ENCODE measurements at regions not wholly inside any gene's neighbourhood (a gene's known extent, or its start where the extent isn't known, plus 50 kb on each side); places are given as distances from the start of the nearest gene placed in this dataset.

DNA sequence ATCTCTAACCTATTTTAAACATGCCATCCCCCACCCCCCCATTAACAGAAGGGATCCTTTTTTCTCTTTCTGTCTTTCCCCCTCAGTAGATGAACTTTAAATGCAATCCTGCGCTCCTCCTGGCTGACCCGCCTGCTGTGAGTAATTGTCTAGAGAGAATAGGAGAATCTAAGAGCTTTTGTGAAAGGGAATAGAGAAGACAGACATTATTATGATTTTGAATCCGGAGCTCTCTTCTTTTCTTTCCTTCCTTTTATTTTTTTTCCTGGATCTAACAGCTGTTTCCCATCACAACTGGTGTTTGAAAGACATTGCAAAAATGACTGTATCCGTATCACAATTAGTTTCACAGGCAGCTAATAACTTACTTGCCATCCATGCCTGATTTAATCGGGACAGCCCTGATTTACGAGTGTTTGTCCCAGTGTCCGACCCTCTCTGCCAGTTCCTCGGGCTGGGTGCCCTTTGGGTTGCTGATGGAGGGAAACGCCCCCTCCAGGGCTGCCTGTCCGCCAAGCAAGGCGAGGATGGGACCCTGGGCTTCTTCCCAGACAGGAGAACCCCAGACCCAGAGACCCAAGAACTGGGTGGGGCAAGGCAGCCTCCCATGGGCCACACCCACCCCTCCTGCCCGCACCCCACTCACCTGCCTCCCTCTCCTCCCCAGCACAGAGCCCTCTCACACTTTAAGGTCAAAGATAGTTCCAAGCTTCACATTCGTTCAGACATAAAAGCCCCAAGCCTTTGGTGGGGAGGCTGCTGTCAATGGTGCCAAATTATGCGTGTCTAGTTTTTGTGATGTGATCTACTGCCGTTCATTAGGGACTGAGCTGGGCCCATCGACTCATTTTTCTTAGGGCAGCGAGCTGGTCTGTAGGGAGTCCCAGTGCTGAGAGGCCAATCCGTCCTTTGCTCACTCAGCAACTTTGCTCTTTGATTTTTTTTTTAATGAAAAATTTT is 231.7 kb downstream of the ZNF516 start:
- Mint-ChIP-seq H3K4me1 (no peaks in the 10 kb centered on the region), H3K27me3 (peaks cover 8% of the 10 kb centered on the region), H3K27ac (no peak overlapping the region), H3K9me3 (no peaks in the 10 kb centered on the region), H3K4me3 (no peak overlapping the region), H3K36me3 (no peaks in the 10 kb centered on the region)

DNA sequence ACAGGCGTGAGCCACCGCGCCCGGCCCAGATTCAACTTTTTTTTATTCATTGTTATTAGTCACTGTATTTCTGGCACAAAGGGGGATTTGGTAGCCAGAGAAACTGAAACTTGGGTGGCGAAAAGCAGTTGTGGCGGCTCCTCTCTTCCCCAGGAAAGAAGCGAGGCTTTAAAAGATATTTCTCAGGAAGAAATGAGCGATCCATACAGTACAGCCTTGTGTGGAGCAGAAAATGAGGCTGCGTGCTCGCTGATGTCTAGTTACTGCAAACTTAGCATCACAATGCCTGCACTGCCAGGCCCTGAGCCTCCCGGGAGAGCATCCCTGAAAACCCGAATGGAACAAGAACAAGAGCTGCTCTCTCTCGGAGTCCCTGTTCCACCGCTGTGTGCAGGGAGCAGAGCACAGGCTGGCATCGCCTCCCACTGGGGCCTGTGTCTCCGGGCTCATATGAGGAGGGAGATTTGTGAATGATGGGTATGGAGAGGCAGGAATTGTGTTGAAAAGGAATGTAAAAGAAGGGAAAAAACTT is 234.0 kb downstream of the ZNF516 start:
- Mint-ChIP-seq H3K4me1 (no peaks in the 10 kb centered on the region), H3K9me3 (no peaks in the 10 kb centered on the region), H3K27ac (no peak overlapping the region), H3K27me3 (peaks cover 5% of the 10 kb centered on the region), H3K4me3 (no peak overlapping the region), H3K36me3 (no peaks in the 10 kb centered on the region)

DNA sequence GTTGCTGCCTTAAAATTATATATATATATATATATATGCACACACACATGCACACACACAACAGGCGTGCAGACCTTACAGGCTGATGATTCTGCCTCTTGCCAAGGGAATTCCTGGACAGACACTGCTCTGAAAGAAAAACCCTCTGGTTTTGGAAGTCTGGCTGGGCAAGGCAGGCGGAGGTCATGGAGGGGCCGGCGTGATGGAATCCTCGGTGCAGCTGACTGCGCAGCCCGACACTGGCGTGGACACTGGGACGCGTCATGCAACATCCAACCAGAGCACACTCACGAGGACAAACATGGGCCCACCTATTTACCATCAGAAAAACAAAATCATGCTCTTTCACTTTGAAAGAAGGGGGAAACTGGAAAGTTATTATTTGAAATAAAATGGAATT is 235.3 kb downstream of the ZNF516 start:
- peaks cover 4% of the 10 kb centered on the region for H3K27me3 Mint-ChIP-seq
- no peaks in the 10 kb centered on the region for H3K4me1 Mint-ChIP-seq
- no peaks in the 10 kb centered on the region for H3K36me3 Mint-ChIP-seq
- no peaks in the 10 kb centered on the region for H3K9me3 Mint-ChIP-seq
- no peak overlapping the region for H3K4me3 Mint-ChIP-seq
- H3K27ac Mint-ChIP-seq: no peak overlapping the region

DNA sequence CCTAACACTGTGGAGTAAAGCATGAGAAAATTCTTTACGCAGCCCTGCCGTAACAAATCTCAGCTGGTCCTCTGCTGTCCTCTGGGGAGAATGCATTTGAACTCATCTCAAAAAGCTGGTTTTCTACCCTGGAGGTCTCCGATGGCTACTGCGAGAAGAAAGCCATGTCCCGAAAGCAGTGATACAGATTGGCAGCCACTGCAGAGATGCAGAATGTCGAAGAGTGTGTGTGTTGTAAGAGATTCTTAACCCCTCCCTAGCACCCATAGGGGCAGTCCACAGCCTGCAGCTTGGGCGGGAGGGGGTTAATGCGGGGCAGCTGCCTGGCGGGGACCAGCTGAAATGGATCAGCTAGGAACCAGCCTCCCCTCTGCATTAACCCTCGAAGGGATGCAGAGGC is 235.9 kb downstream of the ZNF516 start:
- H3K27me3 Mint-ChIP-seq: peaks cover 8% of the 10 kb centered on the region
- H3K36me3 Mint-ChIP-seq: no peaks in the 10 kb centered on the region
- H3K27ac Mint-ChIP-seq: no peak overlapping the region
- no peaks in the 10 kb centered on the region for H3K9me3 Mint-ChIP-seq
- H3K4me1 Mint-ChIP-seq: no peaks in the 10 kb centered on the region
- no peak overlapping the region for H3K4me3 Mint-ChIP-seq

DNA sequence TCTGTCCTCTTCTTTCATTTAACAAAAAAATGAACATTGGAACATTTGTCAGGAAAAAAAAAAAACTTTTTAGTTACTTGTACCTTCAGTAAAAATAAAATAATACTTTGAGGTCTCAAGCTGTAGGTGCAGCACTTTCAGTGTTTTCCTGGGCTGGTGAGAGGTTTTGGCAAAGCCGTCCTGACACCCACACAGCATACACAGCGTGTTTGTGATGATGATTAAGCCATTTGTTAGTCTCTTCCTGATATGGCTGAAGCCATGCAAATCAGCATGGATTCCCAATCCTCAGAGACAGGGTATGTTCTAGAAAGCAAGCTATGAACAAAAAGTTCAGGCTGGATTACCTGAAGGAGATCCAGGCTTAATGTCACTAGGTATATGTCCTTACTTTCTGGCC is 236.8 kb downstream of the ZNF516 start:
- Mint-ChIP-seq H3K27me3 (peaks cover 8% of the 10 kb centered on the region), H3K4me3 (no peak overlapping the region), H3K27ac (no peak overlapping the region), H3K4me1 (no peaks in the 10 kb centered on the region), H3K36me3 (no peaks in the 10 kb centered on the region), H3K9me3 (no peaks in the 10 kb centered on the region)

DNA sequence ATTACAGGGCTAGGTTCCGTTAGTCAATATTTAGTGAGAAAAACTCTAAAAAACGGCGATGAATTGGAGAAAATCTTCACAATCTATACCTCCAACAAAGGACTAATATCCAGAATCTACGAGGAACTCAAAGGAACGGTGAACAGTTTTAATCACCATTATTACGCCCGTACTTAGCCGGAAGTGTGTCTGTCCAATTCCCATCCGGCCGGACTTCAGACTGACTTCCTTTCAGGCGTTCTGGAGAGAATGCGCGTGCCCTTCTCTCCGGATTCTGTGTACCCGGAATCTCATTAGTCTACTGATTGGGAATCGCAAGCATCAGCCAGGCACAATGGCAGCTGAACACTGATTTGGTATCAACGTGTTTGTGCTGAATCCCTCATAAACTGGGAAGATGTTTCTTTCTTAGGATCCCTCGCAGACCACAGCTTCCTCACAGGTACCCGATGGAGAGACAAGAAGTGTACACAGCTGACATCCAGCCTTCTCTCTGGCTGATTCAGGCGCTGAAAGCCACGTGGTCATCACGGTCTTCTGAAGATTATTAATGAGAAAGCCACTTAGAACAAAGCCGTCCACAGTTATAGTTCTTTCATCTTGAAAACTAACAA is 239.9 kb downstream of the ZNF516 start:
- H3K9me3 Mint-ChIP-seq: no peaks in the 10 kb centered on the region
- peaks cover 5% of the 10 kb centered on the region for H3K27me3 Mint-ChIP-seq
- no peaks in the 10 kb centered on the region for H3K36me3 Mint-ChIP-seq
- no peak overlapping the region for H3K4me3 Mint-ChIP-seq
- no peaks in the 10 kb centered on the region for H3K4me1 Mint-ChIP-seq
- H3K27ac Mint-ChIP-seq: no peak overlapping the region

DNA sequence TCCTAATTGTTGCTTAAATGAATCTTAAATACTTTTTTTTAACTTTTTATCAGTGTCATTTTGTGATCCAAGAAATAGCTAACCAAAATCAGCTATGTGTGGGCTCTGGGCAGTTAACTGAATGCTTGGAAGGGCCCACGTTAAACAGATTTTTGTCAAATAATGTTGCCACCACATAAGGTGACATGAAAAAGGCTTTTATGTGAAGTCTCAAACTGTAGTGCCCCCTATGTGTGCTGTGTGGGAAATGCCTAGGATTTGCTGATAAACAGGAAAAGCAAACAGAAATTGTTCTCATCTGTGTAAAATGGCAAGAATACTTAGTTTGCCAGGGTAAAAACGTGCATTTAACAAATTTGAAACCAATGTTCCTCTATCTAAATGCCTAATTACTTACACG is 242.2 kb downstream of the ZNF516 start:
- Mint-ChIP-seq H3K36me3 (no peaks in the 10 kb centered on the region), H3K4me3 (no peak overlapping the region), H3K9me3 (no peaks in the 10 kb centered on the region), H3K27me3 (peaks cover 5% of the 10 kb centered on the region), H3K4me1 (no peaks in the 10 kb centered on the region), H3K27ac (no peak overlapping the region)

DNA sequence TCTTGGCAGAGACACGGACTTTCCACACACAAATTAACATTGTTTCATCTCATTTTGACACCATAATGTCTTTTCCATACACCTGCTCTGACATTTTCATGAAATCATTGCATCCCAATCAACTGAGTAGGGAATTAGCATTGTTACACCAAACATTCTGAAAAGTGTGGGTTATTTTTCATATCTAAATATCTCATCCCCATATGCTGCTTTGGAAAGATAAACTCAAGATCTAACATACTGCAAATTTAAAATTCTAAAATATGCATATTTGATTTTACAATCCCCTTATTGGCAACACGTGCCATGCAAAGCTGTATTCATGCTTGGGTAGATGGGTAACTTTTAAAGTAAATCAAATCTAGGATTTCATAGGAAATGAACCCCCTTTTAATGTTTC is 242.9 kb downstream of the ZNF516 start:
- Mint-ChIP-seq H3K4me3 (no peak overlapping the region), H3K9me3 (no peaks in the 10 kb centered on the region), H3K4me1 (no peaks in the 10 kb centered on the region), H3K36me3 (no peaks in the 10 kb centered on the region), H3K27ac (no peak overlapping the region), H3K27me3 (peaks cover 5% of the 10 kb centered on the region)

DNA sequence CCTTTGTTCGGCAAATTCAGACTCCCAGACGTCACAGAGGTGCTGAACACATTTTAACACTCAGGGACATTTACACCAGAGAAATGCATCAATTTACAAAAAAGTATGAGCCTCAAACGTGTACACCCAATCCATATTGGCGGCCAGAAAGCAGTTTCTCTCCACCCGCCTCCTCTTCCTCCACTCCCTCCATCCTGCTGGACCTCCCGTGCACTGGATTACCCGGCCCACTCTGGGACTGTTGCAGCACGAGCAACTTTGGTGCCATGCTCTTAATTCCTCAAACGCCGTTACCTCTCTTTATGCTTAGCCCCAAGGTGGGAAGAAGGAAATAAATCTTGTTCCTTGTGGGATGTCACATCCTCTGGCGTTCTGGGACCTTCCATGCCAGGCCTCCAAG is 243.4 kb downstream of the ZNF516 start:
- H3K27ac Mint-ChIP-seq: no peak overlapping the region
- H3K9me3 Mint-ChIP-seq: no peaks in the 10 kb centered on the region
- H3K27me3 Mint-ChIP-seq: peaks cover 5% of the 10 kb centered on the region
- H3K36me3 Mint-ChIP-seq: no peaks in the 10 kb centered on the region
- H3K4me3 Mint-ChIP-seq: no peak overlapping the region
- no peaks in the 10 kb centered on the region for H3K4me1 Mint-ChIP-seq

DNA sequence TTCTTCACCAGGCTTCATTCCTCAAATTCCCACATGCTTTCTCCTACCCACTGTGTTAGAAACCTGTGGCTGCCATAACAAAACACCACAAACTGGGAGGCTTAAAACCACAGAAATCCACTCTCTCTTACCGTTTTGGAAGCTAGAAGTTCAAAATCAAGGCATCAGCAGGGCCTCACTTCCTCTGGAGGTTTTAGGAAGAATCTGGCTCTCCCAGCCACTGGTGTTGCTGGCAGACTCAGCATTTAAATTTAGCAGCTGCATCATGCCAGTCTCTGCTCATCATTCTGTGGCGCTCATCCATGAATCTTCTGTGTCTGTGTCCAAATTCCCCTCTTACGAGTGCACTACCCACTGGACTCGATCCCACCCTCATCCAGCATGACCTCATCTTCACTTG is 248.5 kb downstream of the ZNF516 start:
- H3K27ac Mint-ChIP-seq: no peak overlapping the region
- H3K4me1 Mint-ChIP-seq: no peaks in the 10 kb centered on the region
- H3K27me3 Mint-ChIP-seq: no peaks in the 10 kb centered on the region
- no peaks in the 10 kb centered on the region for H3K9me3 Mint-ChIP-seq
- no peaks in the 10 kb centered on the region for H3K36me3 Mint-ChIP-seq
- no peak overlapping the region for H3K4me3 Mint-ChIP-seq

DNA sequence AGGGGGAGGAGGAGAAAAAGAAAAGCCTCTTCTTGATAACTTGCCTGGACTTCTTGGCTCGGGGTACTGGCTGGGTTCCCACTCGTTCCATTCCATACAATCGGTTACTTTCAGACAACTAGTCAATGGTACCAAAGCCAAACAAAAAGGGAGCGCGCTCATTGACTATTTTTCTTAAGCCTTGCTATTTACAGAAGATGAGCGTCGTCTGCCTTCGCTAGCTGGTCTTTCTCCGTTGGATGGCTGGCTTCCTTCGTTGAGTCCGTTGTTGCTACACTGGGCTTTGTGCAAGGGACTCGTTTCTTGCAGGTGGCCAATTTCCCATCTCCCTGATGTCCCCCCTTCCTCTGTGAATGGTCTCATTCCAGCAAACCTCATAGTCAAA is 260.4 kb downstream of the ZNF516 start:
- H3K27me3 Mint-ChIP-seq: peaks cover 12% of the 10 kb centered on the region
- no peaks in the 10 kb centered on the region for H3K36me3 Mint-ChIP-seq
- peaks cover 7% of the 10 kb centered on the region for H3K9me3 Mint-ChIP-seq

DNA sequence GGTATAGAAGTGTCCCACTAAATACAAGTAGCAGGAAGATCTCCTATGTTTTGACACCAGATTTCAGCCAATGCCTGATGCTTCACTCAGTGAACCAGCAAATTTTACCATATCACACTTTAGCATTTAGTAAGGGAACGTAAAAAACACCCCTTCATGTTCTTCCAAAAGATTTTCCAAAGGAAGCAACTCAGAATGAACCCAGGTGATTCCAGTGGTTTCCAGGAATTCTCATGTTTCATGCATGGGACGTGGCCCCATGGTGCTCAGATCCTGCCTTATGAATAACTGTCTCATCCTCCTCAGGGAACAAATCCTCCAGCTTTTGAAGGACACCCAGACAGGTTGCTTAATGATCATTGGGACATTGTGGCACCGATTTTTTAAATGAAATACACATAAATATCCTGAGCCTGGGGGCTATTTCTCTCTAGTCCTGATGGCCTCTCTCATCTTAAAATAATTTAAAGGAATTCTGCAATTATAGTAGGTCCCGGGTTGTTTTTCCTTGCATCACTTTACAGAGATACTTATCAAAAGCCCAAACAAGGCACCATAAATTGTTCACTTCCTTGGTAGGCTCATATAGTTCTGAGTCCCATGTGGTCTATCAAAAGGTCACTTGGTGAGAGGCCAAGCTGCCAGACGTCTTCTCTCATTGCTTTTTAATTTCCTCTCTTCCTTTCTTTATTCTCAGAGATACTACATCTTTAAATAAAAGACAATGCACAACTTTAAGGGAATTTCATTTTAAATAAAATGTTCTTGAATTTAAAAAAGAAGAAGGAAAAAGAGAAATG is 261.0 kb downstream of the ZNF516 start:
- Mint-ChIP-seq H3K4me1 (no peaks in the 10 kb centered on the region), H3K4me3 (no peak overlapping the region)

More for the DNA sequence above, 260.4 kb downstream of the ZNF516 start:
- H3K4me1 Mint-ChIP-seq: no peaks in the 10 kb centered on the region
- no peak overlapping the region for H3K4me3 Mint-ChIP-seq
- H3K27ac Mint-ChIP-seq: no peak overlapping the region

DNA sequence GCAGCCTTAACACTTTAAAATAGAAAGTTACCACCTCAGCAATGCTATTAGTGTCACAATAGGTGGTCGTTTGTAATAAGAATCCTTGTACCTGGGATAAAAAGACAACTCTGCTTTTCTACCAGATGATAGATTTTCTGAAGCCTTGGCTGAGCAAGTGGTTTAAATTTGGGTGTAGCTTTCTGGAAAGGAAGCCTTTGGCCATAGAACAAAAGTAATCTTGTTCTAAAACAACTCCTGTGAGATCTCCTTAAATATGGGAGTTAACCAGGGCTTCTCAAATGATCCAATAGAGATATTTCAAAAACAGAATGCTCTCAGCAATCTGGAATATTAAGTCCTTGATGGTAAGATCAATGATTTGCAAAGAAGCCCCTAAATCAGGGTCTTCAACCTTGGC is 261.6 kb downstream of the ZNF516 start:
- H3K9me3 Mint-ChIP-seq: peaks cover 7% of the 10 kb centered on the region
- no peak overlapping the region for H3K27ac Mint-ChIP-seq
- H3K36me3 Mint-ChIP-seq: no peaks in the 10 kb centered on the region
- H3K27me3 Mint-ChIP-seq: peaks cover 12% of the 10 kb centered on the region
- H3K4me3 Mint-ChIP-seq: no peak overlapping the region
- no peaks in the 10 kb centered on the region for H3K4me1 Mint-ChIP-seq

More for the DNA sequence above, 261.0 kb downstream of the ZNF516 start:
- no peaks in the 10 kb centered on the region for H3K36me3 Mint-ChIP-seq
- peaks cover 7% of the 10 kb centered on the region for H3K9me3 Mint-ChIP-seq
- peaks cover 12% of the 10 kb centered on the region for H3K27me3 Mint-ChIP-seq
- H3K27ac Mint-ChIP-seq: no peak overlapping the region

DNA sequence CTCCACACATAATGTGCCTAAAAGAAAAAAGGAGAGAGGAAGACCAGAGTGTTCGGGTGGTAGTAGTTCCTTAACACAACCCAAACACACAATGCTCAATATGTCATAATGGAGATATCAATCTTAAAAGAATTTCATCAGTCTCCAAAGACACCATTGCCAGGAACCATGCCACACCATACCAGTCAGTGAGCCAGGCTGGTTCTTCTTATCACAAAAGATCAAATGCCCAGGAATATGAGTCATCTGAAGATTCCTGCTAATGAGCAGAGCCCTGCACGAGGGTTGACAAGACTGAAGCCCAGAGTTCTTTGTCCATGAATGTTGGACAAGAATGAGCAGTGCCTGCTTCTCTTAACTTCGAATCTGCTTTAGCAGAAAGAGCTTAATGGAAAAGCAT is 262.3 kb downstream of the ZNF516 start:
- H3K9me3 Mint-ChIP-seq: peaks cover 2% of the 10 kb centered on the region

DNA sequence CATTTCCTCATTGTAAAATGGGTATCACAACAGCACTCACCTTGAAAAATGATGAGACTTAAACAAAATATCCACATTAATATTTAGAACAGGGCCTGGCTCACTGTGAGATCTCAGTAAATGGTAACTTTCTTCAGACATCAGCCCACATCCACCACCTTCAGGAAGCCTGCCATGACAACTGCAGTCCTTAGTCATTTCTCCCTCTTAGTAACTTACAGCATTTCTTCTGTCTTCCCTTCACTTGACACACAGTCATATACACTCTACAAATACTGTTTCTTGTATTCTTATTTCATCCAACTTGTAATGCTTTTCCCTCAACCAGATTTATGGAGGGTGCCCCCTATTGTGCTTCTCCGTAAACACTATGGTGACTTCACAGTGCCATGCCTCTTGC is 263.0 kb downstream of the ZNF516 start:
- Mint-ChIP-seq H3K4me3 (no peak overlapping the region), H3K36me3 (no peaks in the 10 kb centered on the region), H3K27me3 (peaks cover 12% of the 10 kb centered on the region), H3K9me3 (no peaks in the 10 kb centered on the region), H3K27ac (no peak overlapping the region), H3K4me1 (no peaks in the 10 kb centered on the region)

More for the DNA sequence above, 262.3 kb downstream of the ZNF516 start:
- no peaks in the 10 kb centered on the region for H3K36me3 Mint-ChIP-seq
- H3K4me3 Mint-ChIP-seq: no peak overlapping the region
- H3K4me1 Mint-ChIP-seq: no peaks in the 10 kb centered on the region
- H3K27me3 Mint-ChIP-seq: peaks cover 12% of the 10 kb centered on the region
- H3K27ac Mint-ChIP-seq: no peak overlapping the region
